PFSK-1 (cell line): ENCODE measurements at regions not wholly inside any gene's neighbourhood (a gene's known extent, or its start where the extent isn't known, plus 50 kb on each side); places are given as distances from the start of the nearest gene placed in this dataset.

Source experiments
- FOXP2 ChIP-seq: optimal IDR thresholded peaks from 2 replicates; pipeline ENCODE3; 2011; ENCODE audit warnings: borderline replicate concordance, control low read depth, inconsistent platforms; ENCODE audit not compliant: insufficient read depth; ENCODE audit errors: extremely low read length, extremely low read depth
- POLR2AphosphoS5 ChIP-seq: IDR thresholded peaks from 2 replicates; pipeline ENCODE4 v1.6.1; 2012; ENCODE audit warnings: low read depth, mild to moderate bottlenecking, control low read depth, low read length, moderate library complexity
- SIN3A ChIP-seq: IDR thresholded peaks from 2 replicates; pipeline ENCODE4 v1.6.1; 2012; ENCODE audit warnings: mild to moderate bottlenecking, low read length, moderate library complexity, borderline replicate concordance; ENCODE audit not compliant: insufficient read depth
- TAF1 ChIP-seq: IDR thresholded peaks from 2 replicates; pipeline ENCODE4 v1.6.1; 2012; ENCODE audit warnings: low read length, control low read depth, borderline replicate concordance; ENCODE audit not compliant: insufficient read depth
- TF ChIP-seq, protein P1 (sequence below), 2 experiments: IDR thresholded peaks; 2 replicates each; pipeline versions ENCODE4 v1.6.1 to v1.8.0; 2011 to 2012; ENCODE audit warnings: low read depth in 2 of 2, low read length in 2 of 2, control low read depth in 1 of 2, inconsistent platforms in 1 of 2, mild to moderate bottlenecking in 1 of 2, moderate library complexity in 1 of 2; ENCODE audit not compliant: insufficient read depth in 1 of 2

GRCh38 chr2:10232096-10232815, 70.4 kb upstream of the HPCAL1 start:
- TF ChIP-seq SIN3A (no peak), FOXP2 (no peak)
- TF ChIP-seq, protein P1, sequence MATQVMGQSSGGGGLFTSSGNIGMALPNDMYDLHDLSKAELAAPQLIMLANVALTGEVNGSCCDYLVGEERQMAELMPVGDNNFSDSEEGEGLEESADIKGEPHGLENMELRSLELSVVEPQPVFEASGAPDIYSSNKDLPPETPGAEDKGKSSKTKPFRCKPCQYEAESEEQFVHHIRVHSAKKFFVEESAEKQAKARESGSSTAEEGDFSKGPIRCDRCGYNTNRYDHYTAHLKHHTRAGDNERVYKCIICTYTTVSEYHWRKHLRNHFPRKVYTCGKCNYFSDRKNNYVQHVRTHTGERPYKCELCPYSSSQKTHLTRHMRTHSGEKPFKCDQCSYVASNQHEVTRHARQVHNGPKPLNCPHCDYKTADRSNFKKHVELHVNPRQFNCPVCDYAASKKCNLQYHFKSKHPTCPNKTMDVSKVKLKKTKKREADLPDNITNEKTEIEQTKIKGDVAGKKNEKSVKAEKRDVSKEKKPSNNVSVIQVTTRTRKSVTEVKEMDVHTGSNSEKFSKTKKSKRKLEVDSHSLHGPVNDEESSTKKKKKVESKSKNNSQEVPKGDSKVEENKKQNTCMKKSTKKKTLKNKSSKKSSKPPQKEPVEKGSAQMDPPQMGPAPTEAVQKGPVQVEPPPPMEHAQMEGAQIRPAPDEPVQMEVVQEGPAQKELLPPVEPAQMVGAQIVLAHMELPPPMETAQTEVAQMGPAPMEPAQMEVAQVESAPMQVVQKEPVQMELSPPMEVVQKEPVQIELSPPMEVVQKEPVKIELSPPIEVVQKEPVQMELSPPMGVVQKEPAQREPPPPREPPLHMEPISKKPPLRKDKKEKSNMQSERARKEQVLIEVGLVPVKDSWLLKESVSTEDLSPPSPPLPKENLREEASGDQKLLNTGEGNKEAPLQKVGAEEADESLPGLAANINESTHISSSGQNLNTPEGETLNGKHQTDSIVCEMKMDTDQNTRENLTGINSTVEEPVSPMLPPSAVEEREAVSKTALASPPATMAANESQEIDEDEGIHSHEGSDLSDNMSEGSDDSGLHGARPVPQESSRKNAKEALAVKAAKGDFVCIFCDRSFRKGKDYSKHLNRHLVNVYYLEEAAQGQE (IDR thresholded peaks at IDR 0.05; ENCODE audit: insufficient read depth in 1 of 2, low read depth in 2 of 2, low read length in 2 of 2): no peak

DNA sequence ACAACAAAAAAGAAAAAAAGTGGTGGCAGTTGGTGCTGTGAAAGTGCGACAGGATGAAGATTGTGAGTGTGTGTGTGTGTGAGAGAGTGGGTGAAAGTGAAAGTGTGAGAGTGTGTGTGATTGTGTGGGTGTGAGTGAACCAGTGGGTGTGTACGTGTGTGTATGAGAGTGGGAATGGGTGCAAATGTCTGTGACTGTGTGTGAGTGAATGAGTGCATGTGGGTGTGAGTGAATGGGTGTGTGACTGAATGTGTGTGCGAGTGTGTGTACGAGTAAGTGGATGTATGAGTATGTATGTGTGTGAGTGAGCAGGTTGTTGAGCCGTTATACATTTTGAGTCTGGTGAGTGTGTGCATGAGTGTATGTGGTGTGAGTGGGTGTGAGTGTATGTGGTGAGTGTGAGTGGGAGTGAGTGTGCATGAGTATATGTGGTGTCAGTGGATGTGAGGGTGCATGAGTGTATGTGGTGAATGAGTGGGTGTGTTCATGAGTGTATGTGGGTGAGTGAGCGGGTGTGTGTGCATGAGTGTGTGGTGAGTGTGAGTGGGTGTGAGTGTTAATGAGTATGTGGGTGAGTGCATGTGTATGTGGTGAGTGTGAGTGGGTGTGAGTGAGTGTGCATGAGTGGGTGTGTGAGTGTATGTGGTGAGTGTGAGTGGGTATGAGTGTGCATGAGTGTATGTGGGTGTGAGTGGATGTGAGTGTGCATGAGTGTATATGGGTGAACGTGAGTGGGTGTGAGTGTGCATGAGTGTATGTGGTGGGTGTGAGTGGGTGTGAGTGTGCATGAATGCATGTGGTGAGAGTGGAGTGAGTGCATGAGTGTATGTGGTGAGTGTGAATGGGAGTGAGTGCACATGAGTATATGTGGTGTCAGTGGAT, 69.3 kb upstream of the HPCAL1 start:
- no peak for TF ChIP-seq TAF1
- no peak for TF ChIP-seq POLR2AphosphoS5
- no peak for TF ChIP-seq SIN3A
- no peak for TF ChIP-seq FOXP2
- TF ChIP-seq, protein P1 (IDR thresholded peaks at IDR 0.05; ENCODE audit: insufficient read depth in 1 of 2, low read depth in 2 of 2, low read length in 2 of 2): no peak

GRCh38 chr2:10234013-10234306, 68.7 kb upstream of the HPCAL1 start:
- TF ChIP-seq, protein P1 (IDR thresholded peaks at IDR 0.05; ENCODE audit: insufficient read depth in 1 of 2, low read depth in 2 of 2, low read length in 2 of 2): no peak
- no peak for TF ChIP-seq FOXP2
- TF ChIP-seq SIN3A: no peak
- TF ChIP-seq TAF1: no peak
- no peak for TF ChIP-seq POLR2AphosphoS5

- TF ChIP-seq, protein P1 (IDR thresholded peaks at IDR 0.05; ENCODE audit: insufficient read depth in 1 of 2, low read depth in 2 of 2, low read length in 2 of 2): no peak
- TF ChIP-seq FOXP2: no peak
- TF ChIP-seq POLR2AphosphoS5: no peak
- TF ChIP-seq TAF1: no peak
- TF ChIP-seq SIN3A: no peak
Observed at GRCh38 chr2:10234409-10235094, 68.2 kb upstream of the HPCAL1 start.
